ENCODE measurements at regions not wholly inside any gene's neighbourhood (a gene's known extent, or its start where the extent isn't known, plus 50 kb on each side); places are given as distances from the start of the nearest gene placed in this dataset.

DNA sequence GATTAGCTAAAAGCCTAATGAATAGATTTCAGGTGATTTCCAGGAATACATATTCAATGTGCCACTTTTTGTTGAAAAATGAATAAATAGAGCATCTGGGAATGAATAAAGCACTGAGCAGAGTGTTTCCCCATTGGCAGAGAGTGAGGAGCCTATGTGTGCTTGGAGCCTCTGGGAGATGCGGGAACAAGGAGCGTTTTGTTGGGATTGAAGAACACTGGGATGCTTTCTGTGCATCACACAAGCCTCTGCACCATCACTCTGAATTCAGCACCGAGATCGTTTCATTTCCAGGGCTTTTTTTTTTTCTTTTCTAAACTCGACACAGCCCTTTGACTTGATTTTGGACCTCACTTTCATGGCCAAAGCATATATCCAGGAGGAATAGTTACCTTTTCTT, 111.4 kb downstream of the BAMBI start:
- no peak overlapping the region for H3K27ac ChIP-seq

DNA sequence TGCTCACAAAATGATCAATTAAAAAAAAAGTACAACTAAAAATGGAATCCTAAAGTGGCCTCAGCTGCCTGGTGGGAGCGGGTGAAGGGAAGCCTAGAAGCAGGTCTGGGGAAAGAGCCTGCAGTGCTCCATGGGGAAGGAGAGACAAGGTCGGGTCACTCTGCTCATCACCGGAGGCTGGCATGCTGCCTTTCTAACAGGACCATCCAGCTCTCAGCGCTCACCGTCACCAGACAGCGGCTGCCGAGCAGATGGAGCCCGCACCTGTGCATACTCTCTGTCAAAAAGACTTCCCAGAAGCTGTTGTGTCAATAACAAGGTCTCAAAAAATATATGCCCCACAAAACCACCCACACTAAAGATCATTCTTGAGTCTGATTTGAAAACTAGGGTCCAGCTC, 112.8 kb downstream of the BAMBI start:
- no peaks in the 10 kb centered on the region for H3F3A ChIP-seq (ENCODE audit: low read depth)
- Mint-ChIP-seq H3K27me3 (ENCODE audit: insufficient read depth, low read depth) (peaks cover 7% of the 10 kb centered on the region), H3K27ac (peak overlapping the region; percentile 58), H3K4me1 (peaks cover 10% of the 10 kb centered on the region), H3K36me3 (no peaks in the 10 kb centered on the region), H3K9me3 (no peaks in the 10 kb centered on the region), H3K4me3 (no peak overlapping the region)
- H3K9ac ChIP-seq, result no peak overlapping the region
- DNase-seq (ENCODE audit: low spot score), result no peak
- no peak overlapping the region for H3K4me3 ChIP-seq
- no peak overlapping the region for H3K4me2 ChIP-seq
- no peaks in the 10 kb centered on the region for H3K4me1 ChIP-seq
- no peak overlapping the region for H2AFZ ChIP-seq (replicated peaks)
- TF ChIP-seq EZH2 (IDR thresholded peaks at IDR 0.05) (no peak), EZH2phosphoT487 (IDR thresholded peaks at IDR 0.05) (no peak)
- TF ChIP-seq, protein P1, sequence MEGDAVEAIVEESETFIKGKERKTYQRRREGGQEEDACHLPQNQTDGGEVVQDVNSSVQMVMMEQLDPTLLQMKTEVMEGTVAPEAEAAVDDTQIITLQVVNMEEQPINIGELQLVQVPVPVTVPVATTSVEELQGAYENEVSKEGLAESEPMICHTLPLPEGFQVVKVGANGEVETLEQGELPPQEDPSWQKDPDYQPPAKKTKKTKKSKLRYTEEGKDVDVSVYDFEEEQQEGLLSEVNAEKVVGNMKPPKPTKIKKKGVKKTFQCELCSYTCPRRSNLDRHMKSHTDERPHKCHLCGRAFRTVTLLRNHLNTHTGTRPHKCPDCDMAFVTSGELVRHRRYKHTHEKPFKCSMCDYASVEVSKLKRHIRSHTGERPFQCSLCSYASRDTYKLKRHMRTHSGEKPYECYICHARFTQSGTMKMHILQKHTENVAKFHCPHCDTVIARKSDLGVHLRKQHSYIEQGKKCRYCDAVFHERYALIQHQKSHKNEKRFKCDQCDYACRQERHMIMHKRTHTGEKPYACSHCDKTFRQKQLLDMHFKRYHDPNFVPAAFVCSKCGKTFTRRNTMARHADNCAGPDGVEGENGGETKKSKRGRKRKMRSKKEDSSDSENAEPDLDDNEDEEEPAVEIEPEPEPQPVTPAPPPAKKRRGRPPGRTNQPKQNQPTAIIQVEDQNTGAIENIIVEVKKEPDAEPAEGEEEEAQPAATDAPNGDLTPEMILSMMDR (IDR thresholded peaks at IDR 0.05), result no peak
- H4K20me1 ChIP-seq (ENCODE audit: low read depth), result no peaks in the 10 kb centered on the region
- no peak overlapping the region for H3K27ac ChIP-seq
- no peaks in the 10 kb centered on the region for H3K27me3 ChIP-seq
- H3K9me3 ChIP-seq (ENCODE audit: low read depth), result no peaks in the 10 kb centered on the region
- H3K79me2 ChIP-seq (ENCODE audit: low read depth), result no peaks in the 10 kb centered on the region
- H3K36me3 ChIP-seq, result no peaks in the 10 kb centered on the region

More for the DNA sequence above, 111.4 kb downstream of the BAMBI start:
- Mint-ChIP-seq H3K27me3 (ENCODE audit: insufficient read depth, low read depth) (peaks cover 9% of the 10 kb centered on the region), H3K4me1 (peaks cover 21% of the 10 kb centered on the region), H3K36me3 (no peaks in the 10 kb centered on the region), H3K27ac (no peak overlapping the region), H3K4me3 (no peak overlapping the region), H3K9me3 (no peaks in the 10 kb centered on the region)
- Histone ChIP-seq H3K79me2 (ENCODE audit: low read depth) (no peaks in the 10 kb centered on the region), H3K4me1 (no peaks in the 10 kb centered on the region), H3K27me3 (no peaks in the 10 kb centered on the region), H3K9me3 (ENCODE audit: low read depth) (no peaks in the 10 kb centered on the region), H4K20me1 (ENCODE audit: low read depth) (no peaks in the 10 kb centered on the region), H3K4me3 (no peak overlapping the region), H3K4me2 (no peak overlapping the region), H2AFZ (replicated peaks) (no peak overlapping the region), H3F3A (ENCODE audit: low read depth) (no peaks in the 10 kb centered on the region), H3K36me3 (no peaks in the 10 kb centered on the region), H3K9ac (no peak overlapping the region)
- DNase-seq (ENCODE audit: low spot score), result no peak
- TF ChIP-seq, protein P1 (IDR thresholded peaks at IDR 0.05), result no peak

DNA sequence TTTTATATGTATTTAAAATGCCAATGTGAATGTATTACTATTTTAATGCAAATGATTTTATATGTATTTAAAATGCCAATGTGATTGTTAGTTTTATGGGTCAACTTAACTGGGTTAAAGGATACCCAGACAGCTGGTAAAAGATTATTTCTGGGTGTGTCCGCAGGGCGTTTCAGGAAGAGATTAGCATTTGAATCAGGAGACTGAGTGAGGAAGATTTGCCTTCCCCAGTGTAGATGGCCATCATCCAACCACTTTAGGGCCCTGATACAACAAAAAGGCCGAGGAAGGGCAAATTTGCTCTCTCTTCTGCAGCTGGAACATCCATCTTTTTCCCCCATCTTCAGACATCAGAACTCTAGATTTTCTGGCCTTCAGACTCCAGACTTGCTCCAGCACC, 116.2 kb downstream of the BAMBI start:
- Mint-ChIP-seq H3K27ac (no peak overlapping the region), H3K4me3 (no peak overlapping the region), H3K27me3 (ENCODE audit: insufficient read depth, low read depth) (peaks cover 3% of the 10 kb centered on the region), H3K9me3 (no peaks in the 10 kb centered on the region), H3K36me3 (no peaks in the 10 kb centered on the region), H3K4me1 (peaks cover 14% of the 10 kb centered on the region)
- no peak for DNase-seq (ENCODE audit: low spot score)
- H3K4me3 ChIP-seq, result no peak overlapping the region
- H2AFZ ChIP-seq (replicated peaks), result no peak overlapping the region
- TF ChIP-seq EZH2 (IDR thresholded peaks at IDR 0.05) (no peak), EZH2phosphoT487 (IDR thresholded peaks at IDR 0.05) (no peak)
- TF ChIP-seq, protein P1 (IDR thresholded peaks at IDR 0.05), result no peak
- H3K4me2 ChIP-seq, result no peak overlapping the region
- H3F3A ChIP-seq (ENCODE audit: low read depth), result no peaks in the 10 kb centered on the region
- no peaks in the 10 kb centered on the region for H3K27me3 ChIP-seq
- no peaks in the 10 kb centered on the region for H3K4me1 ChIP-seq
- H3K9me3 ChIP-seq (ENCODE audit: low read depth), result no peaks in the 10 kb centered on the region
- H3K79me2 ChIP-seq (ENCODE audit: low read depth), result no peaks in the 10 kb centered on the region
- H3K36me3 ChIP-seq, result no peaks in the 10 kb centered on the region
- no peaks in the 10 kb centered on the region for H4K20me1 ChIP-seq (ENCODE audit: low read depth)
- H3K27ac ChIP-seq, result no peak overlapping the region
- no peak overlapping the region for H3K9ac ChIP-seq

DNA sequence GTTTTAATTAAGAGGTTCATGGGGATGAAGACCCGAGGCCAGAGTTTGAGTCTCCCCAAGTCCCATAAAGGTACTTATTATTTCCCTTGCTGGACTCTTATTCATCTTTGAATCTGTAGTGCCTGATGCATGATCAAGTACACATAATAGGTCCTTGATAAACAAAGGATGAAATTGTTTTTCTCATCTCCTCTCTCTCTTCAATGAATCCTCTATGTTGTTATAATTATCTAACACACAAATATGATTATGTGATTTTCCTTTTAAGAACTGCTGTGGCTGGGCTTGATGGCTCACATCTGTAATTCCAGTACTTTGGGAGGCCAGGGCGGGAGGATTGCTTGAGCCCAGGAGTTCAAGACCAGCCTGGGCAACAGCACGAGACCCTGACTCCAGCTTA, 117.7 kb downstream of the BAMBI start:
- Histone ChIP-seq H4K20me1 (ENCODE audit: low read depth) (no peaks in the 10 kb centered on the region), H3K4me3 (no peak overlapping the region), H3F3A (ENCODE audit: low read depth) (no peaks in the 10 kb centered on the region), H3K27ac (no peak overlapping the region), H3K4me1 (peaks cover 5% of the 10 kb centered on the region), H2AFZ (replicated peaks) (no peak overlapping the region), H3K36me3 (no peaks in the 10 kb centered on the region), H3K27me3 (no peaks in the 10 kb centered on the region), H3K9me3 (ENCODE audit: low read depth) (no peaks in the 10 kb centered on the region), H3K9ac (no peak overlapping the region), H3K4me2 (no peak overlapping the region), H3K79me2 (ENCODE audit: low read depth) (no peaks in the 10 kb centered on the region)
- Mint-ChIP-seq H3K9me3 (no peaks in the 10 kb centered on the region), H3K27ac (no peak overlapping the region), H3K4me1 (peaks cover 25% of the 10 kb centered on the region), H3K27me3 (ENCODE audit: insufficient read depth, low read depth) (peaks cover 3% of the 10 kb centered on the region), H3K4me3 (no peak overlapping the region), H3K36me3 (no peaks in the 10 kb centered on the region)
- TF ChIP-seq EZH2phosphoT487 (IDR thresholded peaks at IDR 0.05) (no peak), EZH2 (IDR thresholded peaks at IDR 0.05) (no peak)
- TF ChIP-seq, protein P1 (IDR thresholded peaks at IDR 0.05), result no peak
- DNase-seq (ENCODE audit: low spot score), result no peak

All from neural progenitor cell (in vitro differentiated cells).